HEK293 (cell line): ENCODE measurements at regions not wholly inside any gene's neighbourhood (a gene's known extent, or its start where the extent isn't known, plus 50 kb on each side); places are given as distances from the start of the nearest gene placed in this dataset.
"Not testable (repeated sequence)": the region's sequence is repeated elsewhere in the genome, so short reads cannot be mapped to it uniquely, and the experiment has no call there.

Experiments used
- CTCF ChIA-PET: fragments of 350-600 bp; formaldehyde crosslinking; extraction: SDS; loops from one replicate; lab custom pipeline; 2021; ENCODE audit warnings: antibody characterized with exemption; lab: Yijun Ruan, JAX
- POLR2A ChIA-PET: fragments of 300-600 bp; formaldehyde crosslinking; extraction: SDS; loops from one replicate; lab custom pipeline; 2020; ENCODE audit warnings: antibody characterized with exemption, inconsistent platforms; lab: Yijun Ruan, JAX
- H3K27ac ChIP-seq: fragments of 200-500 bp; sonication (Bioruptor generic); 2 replicates; pipeline ENCODE4 v1.5.1; 2014; ENCODE audit warnings: low read depth, low read length, control low read depth, inconsistent platforms; ENCODE audit errors: extremely low read depth
- H3K36me3 ChIP-seq, 2 experiments: fragments of 200-500 bp in 1 of 2; sonication (Bioruptor generic) in 1 of 2; 1 replicate in 1 of 2; 2 replicates in 1 of 2; pipeline ENCODE4 v1.5.1; 2014 to 2017; ENCODE audit warnings: inconsistent platforms in 2 of 2, low read length in 2 of 2; ENCODE audit not compliant: control insufficient read depth in 2 of 2, insufficient read depth in 1 of 2
- H3K4me1 ChIP-seq: fragments of 200-500 bp; sonication (Bioruptor generic); 2 replicates; pipeline ENCODE4 v1.5.1; 2014; ENCODE audit warnings: mild to moderate bottlenecking, low read length, inconsistent platforms; ENCODE audit not compliant: control insufficient read depth, insufficient read depth
- H3K4me3 ChIP-seq: 2 replicates; pipeline ENCODE4 v1.5.1; 2011; ENCODE audit warnings: low read depth, mild to moderate bottlenecking, control low read depth, low read length, moderate library complexity
- H3K9me3 ChIP-seq: fragments of 200-500 bp; sonication (Bioruptor generic); 2 replicates; pipeline ENCODE4 v1.5.1; 2014; ENCODE audit warnings: low read depth, low read length, inconsistent platforms; ENCODE audit not compliant: control insufficient read depth, insufficient read depth
- GFI1B ChIP-seq: fragments of 450-650 bp; formaldehyde crosslinking; IDR thresholded peaks from 2 replicates; pipeline ENCODE4 v1.5.1; 2016; ENCODE audit warnings: missing biosample characterization, missing genetic modification characterization
- KLF9 ChIP-seq: fragments of 450-650 bp; formaldehyde crosslinking; IDR thresholded peaks from 2 replicates; pipeline ENCODE4 v1.5.1; 2016; ENCODE audit warnings: missing biosample characterization, missing genetic modification characterization, low read depth
- MYNN ChIP-seq: fragments of 450-650 bp; formaldehyde crosslinking; IDR thresholded peaks from 2 replicates; pipeline ENCODE4 v1.5.1; 2016; ENCODE audit warnings: missing biosample characterization, missing genetic modification characterization, borderline replicate concordance
- OVOL3 ChIP-seq: fragments of 450-650 bp; formaldehyde crosslinking; IDR thresholded peaks from 2 replicates; pipeline ENCODE4 v1.5.1; 2016; ENCODE audit warnings: missing biosample characterization, missing genetic modification characterization
- SCRT1 ChIP-seq: fragments of 450-650 bp; formaldehyde crosslinking; IDR thresholded peaks from 2 replicates; pipeline ENCODE4 v1.5.1; 2016; ENCODE audit warnings: missing biosample characterization, missing genetic modification characterization, borderline replicate concordance
- SCRT2 ChIP-seq: fragments of 450-650 bp; formaldehyde crosslinking; IDR thresholded peaks from 2 replicates; pipeline ENCODE4 v1.5.1; 2016; ENCODE audit warnings: missing biosample characterization, missing genetic modification characterization
- SETDB1 ChIP-seq: IDR thresholded peaks from one replicate; pipeline ENCODE4 v1.6.1; 2017; ENCODE audit warnings: mild to moderate bottlenecking, low read length, moderate library complexity, mixed read lengths; ENCODE audit not compliant: insufficient read length
- SP2 ChIP-seq: fragments of 450-650 bp; formaldehyde crosslinking; IDR thresholded peaks from 2 replicates; pipeline ENCODE4 v1.5.1; 2016; ENCODE audit warnings: missing biosample characterization, missing genetic modification characterization
- SP7 ChIP-seq: fragments of 450-650 bp; formaldehyde crosslinking; IDR thresholded peaks from 2 replicates; pipeline ENCODE4 v1.5.1; 2016; ENCODE audit warnings: missing biosample characterization, missing genetic modification characterization
- TCF7L2 ChIP-seq: IDR thresholded peaks from 2 replicates; pipeline ENCODE4 v1.6.1; 2011; ENCODE audit warnings: low read depth, mild to moderate bottlenecking, inconsistent platforms, low read length, moderate library complexity, borderline replicate concordance
- TRIM28 ChIP-seq: IDR thresholded peaks from 2 replicates; pipeline ENCODE4 v1.6.1; 2011; ENCODE audit warnings: low read length, control low read depth, borderline replicate concordance
- WT1 ChIP-seq: fragments of 450-650 bp; formaldehyde crosslinking; IDR thresholded peaks from 2 replicates; pipeline ENCODE4 v1.5.1; 2016; ENCODE audit warnings: missing biosample characterization, missing genetic modification characterization
- YY1 ChIP-seq: fragments of 450-650 bp; formaldehyde crosslinking; IDR thresholded peaks from 2 replicates; pipeline ENCODE4 v1.5.1; 2018; ENCODE audit warnings: missing biosample characterization, missing genetic modification characterization
- YY2 ChIP-seq: fragments of 450-650 bp; formaldehyde crosslinking; IDR thresholded peaks from 2 replicates; pipeline ENCODE4 v1.5.1; 2016; ENCODE audit warnings: missing biosample characterization, missing genetic modification characterization
- ZBTB48 ChIP-seq: fragments of 450-650 bp; formaldehyde crosslinking; IDR thresholded peaks from 2 replicates; pipeline ENCODE4 v1.5.1; 2016; ENCODE audit warnings: missing biosample characterization, missing genetic modification characterization
- ZFP37 ChIP-seq: fragments of 450-650 bp; formaldehyde crosslinking; IDR thresholded peaks from 2 replicates; pipeline ENCODE4 v1.5.1; 2016; ENCODE audit warnings: missing biosample characterization, missing genetic modification characterization
- ZNF140 ChIP-seq: fragments of 450-650 bp; formaldehyde crosslinking; IDR thresholded peaks from 2 replicates; pipeline ENCODE4 v1.5.1; 2016; ENCODE audit warnings: missing biosample characterization, missing genetic modification characterization
- ZNF19 ChIP-seq: fragments of 450-650 bp; formaldehyde crosslinking; IDR thresholded peaks from 2 replicates; pipeline ENCODE4; 2016; ENCODE audit warnings: missing biosample characterization, missing genetic modification characterization, low read depth
- ZNF324 ChIP-seq: fragments of 450-650 bp; formaldehyde crosslinking; IDR thresholded peaks from 2 replicates; pipeline ENCODE4 v1.5.1; 2016; ENCODE audit warnings: missing biosample characterization, missing genetic modification characterization
- ZNF341 ChIP-seq: fragments of 450-650 bp; formaldehyde crosslinking; IDR thresholded peaks from 2 replicates; pipeline ENCODE4; 2016; ENCODE audit warnings: low read depth, missing biosample characterization, missing genetic modification characterization
- ZNF350 ChIP-seq: fragments of 450-650 bp; formaldehyde crosslinking; IDR thresholded peaks from 2 replicates; pipeline ENCODE4 v1.5.0; 2017; ENCODE audit warnings: missing biosample characterization, mild to moderate bottlenecking, missing genetic modification characterization
- ZNF510 ChIP-seq: fragments of 450-650 bp; formaldehyde crosslinking; IDR thresholded peaks from 2 replicates; pipeline ENCODE4 v1.5.1; 2018; ENCODE audit warnings: mild to moderate bottlenecking, missing genetic modification characterization, missing biosample characterization; ENCODE audit not compliant: insufficient replicate concordance
- ZNF549 ChIP-seq: fragments of 450-650 bp; IDR thresholded peaks from 2 replicates; pipeline ENCODE4 v1.5.1; 2018; ENCODE audit warnings: missing biosample characterization, missing genetic modification characterization, mild to moderate bottlenecking, inconsistent platforms, moderate library complexity
- ZNF585B ChIP-seq: fragments of 450-650 bp; formaldehyde crosslinking; IDR thresholded peaks from 2 replicates; pipeline ENCODE4 v1.5.1; 2016; ENCODE audit warnings: missing biosample characterization, missing genetic modification characterization
- ZNF621 ChIP-seq: fragments of 450-650 bp; formaldehyde crosslinking; IDR thresholded peaks from 2 replicates; pipeline ENCODE4 v1.5.1; 2017; ENCODE audit warnings: missing biosample characterization, missing genetic modification characterization
- ZNF654 ChIP-seq: fragments of 450-650 bp; formaldehyde crosslinking; IDR thresholded peaks from 2 replicates; pipeline ENCODE4 v1.5.1; 2016; ENCODE audit warnings: low read depth, missing biosample characterization, missing genetic modification characterization
- ZNF701 ChIP-seq: fragments of 450-650 bp; formaldehyde crosslinking; IDR thresholded peaks from 2 replicates; pipeline ENCODE4 v1.5.1; 2016; ENCODE audit warnings: missing biosample characterization, missing genetic modification characterization
- ZNF76 ChIP-seq: fragments of 450-650 bp; formaldehyde crosslinking; IDR thresholded peaks from 2 replicates; pipeline ENCODE4; 2016; ENCODE audit warnings: low read depth, missing biosample characterization, missing genetic modification characterization, borderline replicate concordance

GRCh38 chr5:56631719-56632118 lies 183.6 kb upstream of the MAP3K1 start:
- ChIA-PET CTCF (no interaction called here), POLR2A (no interaction called here)
- Histone ChIP-seq H3K4me3 (no peak overlapping the region), H3K4me1 (0 out of 2 replicates have a peak, but pooled peaks cover 6% of the 10 kb centered on the region)
- no peak for TF ChIP-seq KLF9 (tag by site-specific recombination)
- TF ChIP-seq SCRT2 (tag by site-specific recombination) = peak; percentile 77
- TF ChIP-seq, all 188 proteins: peak for 1
- H3K9me3 ChIP-seq = no peaks in the 10 kb centered on the region
- H3K27ac ChIP-seq = no peak overlapping the region
- H3K36me3 ChIP-seq = no peaks in the 10 kb centered on the region

- H3K27ac ChIP-seq, CTCF ChIA-PET, H3K4me3 ChIP-seq, POLR2A ChIA-PET, H3K4me1 ChIP-seq, H3K9me3 ChIP-seq, H3K36me3 ChIP-seq: not testable (repeated sequence)
- TF ChIP-seq SETDB1 = peak; percentile 31
- TF ChIP-seq ZNF585B (tag by site-specific recombination) = peak; percentile 92
Observed at GRCh38 chr5:56628616-56629015, 186.7 kb upstream of the MAP3K1 start.

- H3K4me3 ChIP-seq = no peak overlapping the region
- TF ChIP-seq ZNF76 (tag by site-specific recombination) (no peak), SCRT1 (tag by site-specific recombination) (no peak), ZNF19 (no peak), TRIM28 (no peak), ZNF350 (tag by site-specific recombination) (no peak), ZNF324 (no peak)
- TF ChIP-seq, all 188 proteins: peak for 0
- H3K27ac ChIP-seq = no peak overlapping the region
- CTCF ChIA-PET = no interaction called here
- H3K36me3 ChIP-seq = no peaks in the 10 kb centered on the region
- no peaks in the 10 kb centered on the region for H3K9me3 ChIP-seq
- POLR2A ChIA-PET = no interaction called here
- no peaks in the 10 kb centered on the region for H3K4me1 ChIP-seq
Observed at GRCh38 chr5:56625541-56625940, 189.8 kb upstream of the MAP3K1 start.

GRCh38 chr5:56624751-56625150 lies 190.6 kb upstream of the MAP3K1 start:
- H3K9me3 ChIP-seq = no peaks in the 10 kb centered on the region
- CTCF ChIA-PET = no interaction called here
- H3K27ac ChIP-seq = no peak overlapping the region
- POLR2A ChIA-PET = no interaction called here
- no peaks in the 10 kb centered on the region for H3K4me1 ChIP-seq
- H3K36me3 ChIP-seq = no peaks in the 10 kb centered on the region
- TF ChIP-seq YY1 (tag by site-specific recombination) (no peak), SP2 (no peak), ZNF510 (no peak), ZNF654 (tag by site-specific recombination) (no peak), ZBTB48 (no peak), MYNN (tag by site-specific recombination) (no peak)
- H3K4me3 ChIP-seq = no peak overlapping the region

GRCh38 chr5:56622141-56622540 lies 193.2 kb upstream of the MAP3K1 start:
- no peak overlapping the region for H3K27ac ChIP-seq
- no peaks in the 10 kb centered on the region for H3K9me3 ChIP-seq
- H3K36me3 ChIP-seq = no peaks in the 10 kb centered on the region
- POLR2A ChIA-PET = no interaction called here
- CTCF ChIA-PET = no interaction called here
- H3K4me3 ChIP-seq = no peak overlapping the region
- no peaks in the 10 kb centered on the region for H3K4me1 ChIP-seq
- TF ChIP-seq ZNF621 (no peak), ZNF701 (tag by site-specific recombination) (no peak), ZNF549 (no peak), OVOL3 (tag by site-specific recombination) (no peak), WT1 (no peak), ZFP37 (tag by site-specific recombination) (no peak), TCF7L2 (no peak), ZNF341 (tag by site-specific recombination) (no peak), SP7 (tag by site-specific recombination) (no peak), YY2 (no peak), GFI1B (tag by site-specific recombination) (no peak), ZNF140 (tag by site-specific recombination) (no peak)
